NOMO-1 treated with DMSO at 0.1 percent for 48 hours (cell line): ENCODE measurements at regions not wholly inside any gene's neighbourhood (a gene's known extent, or its start where the extent isn't known, plus 50 kb on each side); places are given as distances from the start of the nearest gene placed in this dataset.
"Not testable (repeated sequence)": the region's sequence is repeated elsewhere in the genome, so short reads cannot be mapped to it uniquely, and the experiment has no call there.

Experiments
- DNase-seq: peaks from one replicate; lab custom pipeline; 2025; ENCODE audit not compliant: unreplicated experiment; lab: John Stamatoyannopoulos, UW

DNA sequence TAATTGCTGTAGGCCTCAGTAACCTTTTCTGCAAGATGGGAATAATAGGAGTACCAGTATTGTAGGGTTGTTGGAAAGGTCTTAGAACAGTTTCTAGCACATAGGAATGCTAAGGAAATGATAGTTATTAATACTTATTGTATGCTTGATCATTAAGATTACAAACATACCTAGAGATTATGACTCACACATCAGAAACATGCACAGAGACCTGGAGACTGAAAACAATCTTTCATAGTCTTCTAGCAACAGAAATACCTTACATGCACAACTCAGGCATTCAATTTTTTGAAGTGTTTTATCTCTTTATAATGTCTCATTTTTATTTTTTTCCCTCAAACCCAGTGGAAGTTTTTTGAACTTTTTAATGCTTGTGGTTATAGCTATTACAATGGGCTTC, 104.4 kb upstream of the ZBTB20 start:
- DNase-seq = no peak

DNA sequence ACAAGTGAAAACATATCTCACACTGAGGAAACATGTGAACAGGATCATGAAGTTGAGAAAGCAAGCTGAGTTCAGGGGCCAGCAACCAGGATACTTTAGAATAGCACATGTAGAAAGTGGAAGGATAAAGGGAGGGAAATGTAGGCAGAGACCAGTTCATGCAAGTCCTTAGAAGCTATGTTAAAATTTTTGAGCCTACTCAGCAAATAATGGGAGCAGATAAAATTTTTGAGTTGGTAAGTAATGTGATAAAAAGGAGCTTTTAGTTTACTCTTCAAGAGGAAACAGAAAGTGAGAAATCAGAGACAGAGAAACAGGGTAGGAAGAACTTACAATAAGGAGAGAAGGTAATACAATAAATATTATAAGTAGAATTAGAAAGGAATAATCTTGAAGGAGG, 105.6 kb upstream of the ZBTB20 start:
- DNase-seq = no peak

DNA sequence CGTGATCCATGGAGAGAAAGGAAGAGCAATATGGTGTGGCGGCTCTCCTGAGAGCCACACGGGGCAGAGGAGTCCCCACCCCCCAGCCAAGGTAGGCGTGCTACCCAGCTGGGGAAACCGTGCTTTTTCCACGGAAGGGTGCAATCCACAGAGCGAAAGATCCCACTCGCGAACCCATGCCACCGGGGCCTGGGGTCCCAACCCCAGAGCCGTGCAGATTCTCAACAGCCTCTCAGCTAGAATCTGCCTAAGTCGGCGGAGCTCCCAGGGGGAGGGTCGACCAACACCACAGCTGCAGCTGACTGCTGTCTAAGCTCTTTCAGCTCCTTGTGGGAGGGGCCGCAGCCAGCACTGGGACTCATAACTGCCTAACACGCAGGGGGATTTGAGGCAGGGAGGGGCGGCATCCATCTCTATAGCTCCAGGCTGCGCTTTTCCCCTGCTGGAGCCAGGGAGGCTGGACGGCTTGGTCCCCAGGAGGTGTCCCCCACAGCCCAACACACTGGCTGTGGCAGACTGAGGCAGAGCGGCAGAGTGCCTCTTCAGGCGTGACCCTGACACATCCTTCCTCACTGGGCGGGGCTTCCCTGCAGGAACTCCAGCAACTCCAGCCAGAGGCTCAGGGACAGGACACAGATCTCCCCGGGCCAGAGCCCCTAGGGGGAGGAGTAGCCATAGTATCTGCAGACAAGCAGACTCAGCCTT, 107.6 kb upstream of the ZBTB20 start:
- DNase-seq = no peak

DNA sequence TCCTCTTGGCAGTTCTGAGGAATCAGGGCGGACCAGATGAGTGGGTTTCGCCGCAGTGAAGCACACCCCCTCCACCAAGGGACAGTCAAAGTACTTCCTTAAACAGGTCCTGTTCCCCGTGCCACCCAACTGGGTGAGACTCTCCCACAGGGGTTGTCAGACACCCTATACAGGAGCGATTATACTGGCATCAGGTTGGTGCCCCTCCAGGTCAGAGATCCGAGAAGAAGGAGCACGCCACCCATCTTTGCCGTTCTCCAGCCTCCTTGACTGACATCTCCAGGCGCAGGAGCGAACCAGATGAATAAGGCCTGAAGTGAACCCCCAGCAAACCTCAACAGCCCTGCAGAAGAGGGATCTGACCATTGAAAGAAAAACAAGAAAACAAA, 108.1 kb upstream of the ZBTB20 start:
- DNase-seq = no peak

DNA sequence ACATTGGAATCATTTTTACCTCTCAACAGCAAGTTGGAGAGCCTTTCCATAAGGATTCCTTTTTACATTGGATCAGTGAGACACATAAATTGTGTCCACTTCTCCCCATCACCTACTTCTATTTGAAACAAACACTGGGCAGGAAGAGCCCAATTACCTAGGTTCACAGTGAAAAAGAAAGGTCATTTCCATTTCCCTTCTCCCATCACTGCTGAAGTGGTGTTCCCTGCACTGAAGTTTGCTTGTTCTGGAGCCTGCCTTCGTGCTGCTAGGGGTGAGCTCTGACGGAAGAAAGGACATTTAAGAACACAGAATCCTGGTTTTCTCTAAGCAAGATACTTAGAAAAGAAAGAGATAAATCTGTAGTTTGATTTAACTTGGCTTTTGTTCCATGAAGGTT, 123.8 kb upstream of the ZBTB20 start:
- DNase-seq = no peak

DNA sequence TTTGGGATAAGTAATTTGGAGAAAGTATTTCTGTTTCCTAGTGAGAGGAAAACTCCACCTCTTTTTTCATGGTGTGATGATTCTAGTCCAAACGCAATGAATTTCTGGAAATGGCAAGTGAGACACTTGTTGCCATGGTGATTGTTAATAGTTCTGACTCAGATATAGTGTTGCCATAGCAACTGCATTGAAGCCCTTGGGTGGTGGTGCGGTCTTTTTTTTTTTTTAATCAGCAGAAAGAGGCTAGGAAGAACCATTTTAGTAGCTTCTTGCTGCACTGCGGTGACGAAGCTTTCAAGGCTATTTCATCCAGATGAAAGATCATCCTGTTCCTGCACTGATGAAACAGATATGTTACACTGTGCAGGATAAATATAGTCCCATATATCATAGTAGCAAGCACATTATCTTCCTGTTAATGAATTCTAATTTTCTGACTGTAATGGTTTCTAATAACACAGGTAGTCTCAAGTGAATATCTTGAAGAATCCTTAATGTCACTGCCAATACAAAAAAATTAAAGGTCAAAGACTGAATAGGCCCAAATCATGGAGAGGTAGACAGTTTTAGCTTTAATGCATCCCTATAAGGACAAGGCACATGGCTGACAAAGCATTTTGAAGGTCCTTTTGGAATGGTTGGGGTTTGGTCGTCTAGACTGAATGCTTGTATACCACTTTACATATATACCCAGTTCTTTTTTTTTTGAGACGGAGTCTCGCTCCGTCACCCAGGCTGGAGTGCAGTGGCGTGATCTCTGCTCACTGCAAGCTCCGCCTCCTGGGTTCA, 125.1 kb upstream of the ZBTB20 start:
- DNase-seq = no peak

DNA sequence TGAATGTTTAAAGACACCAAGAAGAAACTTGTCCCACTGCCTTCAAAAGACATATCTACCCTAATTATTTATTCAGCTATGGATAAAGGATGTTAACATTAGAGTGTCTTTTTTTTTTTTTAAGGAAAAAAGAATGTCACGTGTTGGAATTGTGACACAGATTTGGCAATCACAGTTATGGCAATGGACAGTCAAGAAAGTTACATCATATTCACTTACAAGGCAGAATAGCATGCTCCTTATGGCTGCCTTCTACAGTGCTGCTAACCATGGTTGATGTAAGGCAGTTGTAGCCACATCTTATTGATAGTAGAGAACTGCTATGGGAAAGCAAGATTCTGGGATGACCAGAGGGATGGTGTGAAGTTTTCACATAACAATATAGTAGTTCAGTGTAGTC, 128.8 kb upstream of the ZBTB20 start:
- DNase-seq = peak; percentile 31

DNA sequence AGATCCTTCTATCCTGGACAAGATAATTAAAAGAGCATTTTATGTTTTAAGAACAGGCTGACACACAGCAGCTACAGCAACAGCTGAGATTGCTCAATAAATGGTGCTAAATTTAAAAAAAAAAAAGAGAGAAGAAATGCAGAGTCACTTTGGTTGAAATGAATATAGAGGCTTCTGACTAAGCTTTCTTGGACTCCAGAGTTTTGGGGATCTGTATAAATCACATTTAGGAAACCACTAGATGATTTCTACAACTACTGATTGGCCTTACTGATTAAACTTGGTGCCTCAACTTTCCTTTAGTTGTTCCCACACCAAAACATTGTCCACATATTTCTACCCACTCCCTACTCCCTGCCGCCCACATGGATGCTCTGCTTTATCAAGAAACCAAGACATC, 132.9 kb upstream of the ZBTB20 start:
- DNase-seq = peak; percentile 78

DNA sequence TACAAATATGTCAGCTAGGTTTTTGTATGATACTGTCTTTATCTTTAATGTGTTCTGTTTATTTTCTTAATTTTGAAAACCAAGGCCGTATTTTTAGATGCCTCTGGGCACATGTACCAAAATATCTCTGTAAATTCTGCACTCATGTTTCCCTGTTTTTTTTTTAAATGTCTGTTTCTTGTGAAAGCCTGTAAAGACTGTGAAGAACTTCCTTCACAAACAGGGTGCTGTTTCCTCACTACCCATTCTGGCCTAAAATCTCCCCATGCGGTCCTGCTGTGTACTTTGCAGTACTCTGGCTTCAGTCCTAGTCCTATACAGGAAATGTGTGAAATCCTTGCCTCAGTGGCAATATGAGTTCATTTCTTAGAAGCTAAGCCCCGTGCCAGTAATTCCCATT, 133.4 kb upstream of the ZBTB20 start:
- peak; percentile 26 for DNase-seq

DNA sequence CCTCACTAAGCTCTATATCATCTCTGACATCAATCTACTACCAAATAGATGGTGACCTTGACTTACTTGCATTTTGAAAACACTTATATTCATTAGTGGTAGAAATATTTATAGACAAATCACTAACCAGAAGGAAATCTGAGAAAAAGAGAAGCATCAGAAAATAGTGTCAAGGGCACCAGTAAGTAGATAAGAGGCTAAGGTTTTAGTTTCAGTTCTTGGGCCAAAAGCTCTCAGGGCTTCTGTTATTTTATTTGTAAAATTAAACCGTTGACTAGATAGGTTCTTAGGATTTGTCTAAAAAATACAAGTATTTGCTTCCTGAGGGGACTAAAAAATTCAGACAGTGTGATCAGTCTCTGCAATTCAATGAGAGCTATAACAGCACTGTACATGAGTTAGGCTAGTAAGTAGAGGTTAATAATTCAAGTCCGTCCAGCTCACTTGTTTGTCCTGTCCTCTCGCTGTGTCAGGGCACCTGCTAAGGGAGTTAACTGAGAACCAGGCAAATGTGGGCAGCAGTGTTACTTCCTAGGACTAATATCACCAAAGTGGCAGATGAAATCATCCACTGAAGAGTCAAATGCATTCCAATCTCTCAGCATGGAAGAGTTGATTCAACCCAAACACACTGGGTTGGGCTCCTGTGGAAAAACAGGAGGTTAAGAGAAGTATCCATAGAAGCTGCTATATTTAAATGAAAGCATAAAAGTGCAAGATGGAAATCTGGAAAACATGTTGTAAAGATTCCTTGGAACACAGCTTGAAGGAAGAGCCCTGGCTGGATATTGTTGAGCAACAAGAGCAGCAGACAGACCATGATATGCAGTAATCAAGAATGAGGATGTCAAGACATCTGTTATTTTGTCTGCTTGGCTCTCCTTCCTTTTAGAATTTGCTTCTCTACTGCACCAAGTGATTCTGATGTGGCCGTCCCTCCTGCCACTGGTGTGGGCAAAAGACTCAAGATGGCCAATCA, 134.9 kb upstream of the ZBTB20 start:
- no peak for DNase-seq

DNA sequence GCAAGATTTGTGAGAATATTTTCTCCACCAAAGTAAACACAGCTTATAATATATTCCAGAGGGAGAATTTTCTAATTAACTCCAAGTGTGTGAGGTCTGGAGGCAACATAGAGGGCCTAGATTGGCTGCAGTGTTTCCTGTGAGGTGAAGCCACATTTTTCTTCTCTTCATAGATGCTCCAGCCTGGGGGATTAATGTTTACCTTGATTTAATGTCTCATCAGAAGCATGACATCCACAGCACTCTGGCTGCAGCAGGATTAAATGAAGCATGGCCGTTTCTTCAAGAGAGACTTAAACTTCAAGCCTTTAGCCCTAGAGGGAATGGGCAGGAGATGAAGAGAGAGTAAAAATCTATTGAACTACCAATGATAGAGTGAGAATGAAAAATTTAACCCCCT, 137.9 kb upstream of the ZBTB20 start:
- no peak for DNase-seq

DNA sequence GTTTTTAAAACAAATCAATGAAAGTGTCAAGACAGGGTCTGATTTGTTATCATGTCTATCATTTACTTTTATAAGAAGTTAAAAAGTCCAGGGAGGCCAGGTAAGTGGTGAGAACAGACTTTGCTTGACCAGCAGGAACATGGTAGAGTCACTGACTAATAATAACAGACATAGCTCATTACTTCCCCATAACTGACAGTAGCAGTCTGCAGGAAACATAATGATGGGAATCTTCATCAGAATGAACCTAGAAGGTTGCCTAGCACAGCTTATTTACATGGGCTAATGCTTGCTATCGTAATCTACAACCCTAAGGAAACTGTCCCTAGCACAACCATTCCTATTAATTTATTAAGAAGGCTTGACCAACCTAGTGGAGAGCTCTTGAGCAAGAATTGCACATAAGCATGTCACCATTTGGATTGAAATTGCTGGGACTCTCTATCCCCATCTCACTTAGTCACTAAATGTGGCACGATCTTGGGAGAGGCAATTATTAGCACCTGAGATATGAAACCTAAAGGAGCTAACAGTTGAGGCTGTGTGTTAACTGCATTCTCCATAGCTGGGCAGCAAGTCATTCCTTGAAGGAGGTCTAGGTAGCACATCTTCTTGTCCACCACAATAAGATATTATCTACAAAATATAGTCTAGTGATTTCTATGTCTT, 139.6 kb upstream of the ZBTB20 start:
- no peak for DNase-seq

DNA sequence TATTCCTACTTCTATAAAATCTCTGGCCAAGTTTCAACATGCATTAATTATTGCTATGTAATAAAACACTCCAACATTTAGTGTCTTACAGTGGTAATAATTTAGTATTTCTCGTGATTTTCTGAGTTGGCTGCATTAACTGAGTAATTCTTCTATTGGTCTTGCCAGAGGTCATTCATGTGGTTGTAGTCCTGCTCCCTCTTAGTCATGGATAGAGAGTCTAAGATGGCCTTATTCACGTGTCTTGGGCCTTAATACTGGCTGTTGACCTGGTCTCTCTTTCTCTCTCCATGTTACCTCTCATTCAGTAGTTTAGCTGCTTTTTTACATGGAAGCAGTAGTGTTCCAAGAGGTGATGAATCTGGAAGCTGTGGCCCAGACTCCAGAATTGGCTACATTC, 140.1 kb upstream of the ZBTB20 start:
- DNase-seq = no peak

DNA sequence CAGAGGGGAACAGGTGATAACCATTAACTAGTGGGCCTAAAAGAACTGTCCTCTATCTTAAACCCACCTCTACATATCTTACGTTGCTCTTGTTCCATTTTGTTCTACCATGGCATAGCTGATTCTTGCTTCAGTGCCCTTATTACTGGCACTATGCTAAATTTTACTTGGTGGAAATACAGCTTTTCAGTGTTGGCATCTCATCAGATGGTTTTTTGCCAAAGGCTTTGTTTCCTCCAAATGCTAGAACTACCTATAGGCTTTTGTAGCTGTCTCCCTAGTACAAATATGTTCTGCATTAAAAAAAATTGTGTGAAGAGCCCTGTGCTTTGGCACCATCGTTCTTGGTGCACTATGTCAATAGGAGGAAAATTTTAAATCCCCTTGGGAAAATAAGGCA, 145.0 kb upstream of the ZBTB20 start:
- DNase-seq = no peak

DNA sequence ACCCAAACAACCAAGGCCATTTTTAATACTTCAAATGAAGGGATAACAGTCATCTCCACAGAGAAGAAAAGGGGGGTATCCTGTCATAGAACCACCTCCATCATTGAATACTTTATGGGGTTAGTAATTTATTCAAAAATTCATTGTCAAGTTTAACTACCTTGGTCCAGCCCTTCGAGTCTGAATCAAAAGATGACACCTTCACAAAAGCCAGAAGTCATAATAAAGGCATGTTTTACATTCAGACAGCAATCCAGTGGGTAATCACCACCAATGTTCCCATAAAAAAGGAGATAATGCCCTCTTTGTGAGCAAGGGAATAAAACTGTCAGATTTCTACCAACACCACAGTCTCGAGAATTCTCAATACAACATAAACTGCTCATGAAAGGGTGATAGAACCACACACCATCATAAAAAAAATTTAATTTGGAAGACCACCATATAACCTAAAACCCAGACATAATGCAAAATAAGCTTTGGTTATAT, 145.6 kb upstream of the ZBTB20 start:
- DNase-seq = no peak

DNA sequence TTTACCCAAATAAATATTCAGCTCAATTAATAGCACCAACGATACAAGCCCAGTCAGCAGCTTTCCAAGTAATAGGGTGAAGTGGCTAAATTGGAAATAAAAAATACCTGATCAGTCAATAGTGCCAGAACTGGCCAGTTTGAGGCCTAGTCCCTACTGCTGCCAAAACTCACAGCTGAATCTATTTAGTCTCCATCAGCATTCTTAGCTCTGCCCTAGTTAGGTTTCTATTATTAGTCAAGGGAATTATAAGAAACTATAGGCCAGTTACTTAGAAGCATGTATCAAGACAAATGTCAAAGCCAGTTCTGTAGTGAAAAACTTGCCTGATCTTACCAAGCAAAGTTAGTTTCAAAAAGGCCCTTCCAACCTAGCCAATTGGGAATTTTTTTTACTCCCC, 146.2 kb upstream of the ZBTB20 start:
- no peak for DNase-seq

DNA sequence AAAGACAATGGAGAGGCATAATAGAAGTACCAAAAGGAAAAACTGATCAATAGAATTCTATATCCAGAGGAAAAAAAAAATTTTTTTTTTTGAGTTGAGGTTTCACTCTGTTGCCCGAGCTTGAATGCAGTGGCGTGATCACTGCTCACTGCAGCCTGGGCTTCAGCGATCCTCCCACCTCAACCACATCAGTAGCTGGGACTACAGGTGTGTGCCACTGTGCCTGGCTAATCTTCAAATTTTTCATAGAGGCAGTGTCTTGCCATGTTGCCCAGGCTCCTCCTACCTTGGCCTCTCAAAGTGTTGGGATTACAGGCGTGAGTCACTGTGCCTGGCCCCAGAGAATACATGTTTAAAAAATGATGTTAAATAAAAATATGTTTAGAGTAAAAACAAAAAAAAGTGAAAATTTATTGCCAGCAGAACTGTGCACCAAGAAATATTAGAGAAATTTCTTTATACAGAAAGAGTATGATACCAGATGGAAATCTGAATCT, 154.3 kb upstream of the ZBTB20 start:
- no peak for DNase-seq

DNA sequence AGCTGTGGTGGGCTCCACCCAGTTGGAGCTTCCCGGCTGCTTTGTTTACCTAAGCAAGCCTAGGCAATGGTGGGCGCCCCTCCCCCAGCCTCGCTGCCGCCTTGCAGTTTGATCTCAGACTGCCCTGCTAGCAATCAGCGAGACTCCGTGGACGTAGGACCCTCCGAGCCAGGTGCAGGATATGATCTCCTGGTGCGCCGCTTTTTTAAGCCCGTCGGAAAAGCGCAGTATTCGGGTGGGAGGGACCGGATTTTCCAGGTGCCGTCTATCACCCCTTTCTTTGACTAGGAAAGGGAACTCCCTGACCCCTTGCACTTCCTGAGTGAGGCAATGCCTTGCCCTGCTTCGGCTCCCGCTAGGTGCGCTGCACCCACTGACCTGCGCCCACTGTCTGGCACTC, 170.9 kb upstream of the ZBTB20 start:
- DNase-seq = not testable (repeated sequence)

DNA sequence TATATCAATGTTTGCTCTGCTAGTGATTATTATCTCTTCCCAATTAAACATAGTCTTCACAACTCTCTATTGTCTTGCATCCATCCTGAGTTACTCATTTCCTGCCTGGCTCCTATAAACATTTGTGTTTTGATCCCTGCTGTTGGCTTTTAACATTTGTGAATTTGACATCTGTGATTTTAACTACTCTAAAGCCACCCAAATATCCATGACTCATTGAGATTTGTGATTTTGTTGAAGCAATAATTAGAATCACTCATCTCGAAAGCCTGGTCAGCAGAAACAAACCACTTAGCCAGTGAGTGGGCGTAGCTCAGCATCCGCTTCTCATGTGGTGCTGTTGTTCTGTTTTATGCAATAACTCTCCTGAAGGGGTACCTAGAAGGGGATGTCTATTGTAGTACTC, 174.3 kb upstream of the ZBTB20 start:
- no peak for DNase-seq

DNA sequence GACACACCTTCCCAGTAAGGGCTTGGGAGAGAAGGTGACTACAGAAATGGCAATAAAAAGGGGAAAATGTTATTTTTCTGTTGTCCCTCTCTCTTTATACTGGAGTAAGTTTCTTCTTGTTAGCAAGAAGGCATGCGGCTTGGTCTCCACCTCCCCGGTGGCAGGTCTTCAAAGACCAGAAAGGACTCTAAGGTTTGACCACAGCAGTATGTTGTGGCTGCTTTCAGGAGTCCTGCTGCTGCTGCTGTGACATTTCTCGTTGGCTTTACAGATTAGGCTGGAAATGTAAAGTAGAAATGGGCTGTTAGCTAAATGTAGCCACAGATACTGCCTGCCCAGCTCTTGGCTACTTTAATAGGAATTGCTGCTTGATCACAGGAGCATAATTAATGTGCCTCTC, 175.8 kb upstream of the ZBTB20 start:
- no peak for DNase-seq

DNA sequence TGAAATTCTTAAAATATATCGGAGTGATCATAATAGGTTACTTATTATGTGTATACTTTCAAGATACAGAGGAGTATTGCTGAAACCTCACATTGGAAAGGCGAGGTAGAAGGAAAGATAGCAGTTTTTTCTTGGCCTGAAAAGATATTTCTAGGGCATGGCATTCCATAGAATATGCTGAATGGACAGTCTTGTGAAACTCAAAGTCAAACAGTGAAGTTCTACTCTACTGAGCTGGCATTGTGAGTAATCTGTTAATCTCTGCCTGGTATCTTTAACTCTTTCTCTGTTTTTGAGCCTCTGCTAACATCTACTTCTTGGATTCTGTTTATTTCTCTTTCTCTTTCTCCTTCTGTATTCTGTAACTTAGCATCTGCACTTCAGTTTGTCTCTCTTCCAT, 176.3 kb upstream of the ZBTB20 start:
- no peak for DNase-seq
